A673 (cell line): ENCODE measurements at regions not wholly inside any gene's neighbourhood (a gene's known extent, or its start where the extent isn't known, plus 50 kb on each side); places are given as distances from the start of the nearest gene placed in this dataset.

Source experiments
- BruUV-seq: library from RNA; stranded (reverse); fragments of 400-500 nt; replicated peaks from 2 replicates; lab custom pipeline; 2021; lab: Mats Ljungman, UMichigan
- CTCF ChIA-PET: fragments of 300-600 bp; sonication (Branson Sonifier 250); formaldehyde crosslinking; loops from one replicate; lab custom pipeline; 2022; ENCODE audit warnings: antibody characterized with exemption; lab: Charles Lee
- POLR2A ChIA-PET: fragments of 300-600 bp; sonication (Branson Sonifier 250); formaldehyde crosslinking; loops from one replicate; lab custom pipeline; 2022; ENCODE audit warnings: antibody characterized with exemption; ENCODE audit not compliant: low non-redundant PET; lab: Charles Lee
- DNase-seq: peaks from one replicate; pipeline ENCODE4 v3.0.0-alpha.2; 2015; ENCODE audit warnings: low spot score
- H3K27ac ChIP-seq: fragments of 200-600 bp; sonication (generic); 2 replicates; pipeline ENCODE4 v1.5.1; 2016; ENCODE audit warnings: mixed run types, low read depth, mild to moderate bottlenecking, mixed read lengths, antibody characterized with exemption, low read length; ENCODE audit not compliant: poor library complexity, severe bottlenecking
- H3K27me3 ChIP-seq: fragments of 200-600 bp; sonication (generic); replicated peaks from 2 replicates; pipeline ENCODE4 v1.6.1; 2017; ENCODE audit warnings: mixed run types, low read depth, mild to moderate bottlenecking, mixed read lengths, antibody characterized with exemption, low read length; ENCODE audit not compliant: insufficient read depth, poor library complexity
- H3K36me3 ChIP-seq: fragments of 200-600 bp; sonication (generic); 2 replicates; pipeline ENCODE4 v1.6.1; 2016; ENCODE audit warnings: mixed run types, mild to moderate bottlenecking, mixed read lengths, antibody characterized with exemption, low read length; ENCODE audit not compliant: insufficient read depth, poor library complexity, severe bottlenecking
- H3K4me1 ChIP-seq: fragments of 200-600 bp; sonication (generic); 2 replicates; pipeline ENCODE4 v1.6.1; 2017; ENCODE audit warnings: mixed run types, mild to moderate bottlenecking, mixed read lengths, antibody characterized with exemption, low read length; ENCODE audit not compliant: insufficient read depth, poor library complexity, severe bottlenecking
- H3K4me3 ChIP-seq: fragments of 200-600 bp; sonication (generic); 2 replicates; pipeline ENCODE4 v1.5.1; 2016; ENCODE audit warnings: low read depth, mixed run types, mild to moderate bottlenecking, mixed read lengths, low read length; ENCODE audit not compliant: poor library complexity, severe bottlenecking
- H3K9me3 ChIP-seq: fragments of 200-600 bp; sonication (generic); 2 replicates; pipeline ENCODE4 v1.6.1; 2016; ENCODE audit warnings: mixed run types, low read depth, mild to moderate bottlenecking, mixed read lengths, antibody characterized with exemption, low read length; ENCODE audit not compliant: poor library complexity, severe bottlenecking
- CTCF ChIP-seq: fragments of 300-800, 200-600 bp; sonication (generic); conservative IDR thresholded peaks from 2 replicates; pipeline ENCODE4 v1.5.1; 2017; ENCODE audit warnings: low read depth, mild to moderate bottlenecking, antibody characterized with exemption, low read length, moderate library complexity, mixed read lengths
- EZH2 ChIP-seq: fragments of 200-600 bp; sonication (generic); IDR thresholded peaks from 2 replicates; pipeline ENCODE4 v1.6.1; 2017; ENCODE audit warnings: borderline replicate concordance, low read depth, mild to moderate bottlenecking, mixed read lengths, antibody characterized with exemption, low read length; ENCODE audit not compliant: poor library complexity, severe bottlenecking
- intact Hi-C: fragments of 100-400 bp; cut with micrococcal nuclease; formaldehyde crosslinking; loops from one replicate; pipeline ENCODE4 v1.10.0; 2022; ENCODE audit not compliant: unreplicated experiment

- ChIA-PET POLR2A (no interaction called here), CTCF (no interaction called here)
- intact Hi-C loops: no loop called here
- no peaks in the 10 kb centered on the region for H3K4me1 ChIP-seq
- H3K9me3 ChIP-seq: no peaks in the 10 kb centered on the region
- peaks cover 11% of the 10 kb centered on the region for H3K27me3 ChIP-seq
- no peak overlapping the region for H3K4me3 ChIP-seq
- H3K27ac ChIP-seq: no peak overlapping the region
- no TSS peak for BruUV-seq
- H3K36me3 ChIP-seq: no peaks in the 10 kb centered on the region
- TF ChIP-seq CTCF (no peak), EZH2 (no peak)
- no peak for DNase-seq
Measured at GRCh38 chr2:164069540-164069939, 333.7 kb upstream of the FIGN start.

DNA sequence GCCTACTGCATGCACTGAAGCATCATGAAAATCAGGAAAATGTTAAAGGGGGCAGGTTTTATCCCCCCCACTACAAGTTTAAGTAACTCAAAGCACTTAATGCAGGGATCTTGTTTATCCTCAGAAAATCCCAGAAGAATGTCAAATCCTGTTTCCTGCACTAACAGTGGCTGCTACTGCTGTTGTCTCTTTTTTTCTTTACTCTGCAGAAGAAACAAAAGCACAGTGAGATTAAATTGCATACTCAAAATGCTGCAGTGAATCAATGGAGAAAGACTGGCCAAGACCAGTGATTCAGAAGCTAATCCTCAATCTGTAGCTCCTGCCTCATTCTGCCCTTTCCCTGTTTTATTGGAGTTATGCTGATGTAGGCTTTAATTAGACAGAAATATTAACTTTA, 332.3 kb upstream of the FIGN start:
- no TSS peak for BruUV-seq
- TF ChIP-seq CTCF (no peak), EZH2 (no peak)
- Histone ChIP-seq H3K9me3 (no peaks in the 10 kb centered on the region), H3K27me3 (peaks cover 11% of the 10 kb centered on the region), H3K27ac (no peak overlapping the region), H3K4me1 (no peaks in the 10 kb centered on the region), H3K4me3 (no peak overlapping the region), H3K36me3 (no peaks in the 10 kb centered on the region)
- intact Hi-C loops: no loop called here
- ChIA-PET CTCF (no interaction called here), POLR2A (no interaction called here)
- no peak for DNase-seq

DNA sequence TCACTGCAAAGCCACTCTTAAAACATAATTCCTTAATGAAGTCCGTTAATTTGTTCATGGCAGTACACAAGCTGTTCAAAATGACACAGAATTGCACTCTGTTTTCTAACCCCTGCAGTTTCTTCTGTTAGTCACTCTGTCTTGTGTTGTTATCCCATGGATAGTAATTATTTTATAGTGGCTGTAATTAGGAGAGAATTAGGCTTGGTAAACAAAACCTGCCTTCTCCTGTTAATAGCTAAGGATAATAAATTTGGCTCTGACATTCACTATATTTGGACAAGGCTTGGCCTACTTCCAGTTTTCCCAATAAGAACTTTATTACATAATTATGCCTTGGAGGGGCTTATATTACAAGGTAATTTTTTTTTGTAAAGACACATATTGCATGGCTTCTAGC, 330.3 kb upstream of the FIGN start:
- Histone ChIP-seq H3K4me1 (no peaks in the 10 kb centered on the region), H3K9me3 (no peaks in the 10 kb centered on the region), H3K27me3 (peaks cover 10% of the 10 kb centered on the region), H3K36me3 (no peaks in the 10 kb centered on the region), H3K4me3 (no peak overlapping the region), H3K27ac (no peak overlapping the region)
- intact Hi-C loops: no loop called here
- no TSS peak for BruUV-seq
- ChIA-PET POLR2A (no interaction called here), CTCF (no interaction called here)
- no peak for DNase-seq
- TF ChIP-seq EZH2: no peak
- TF ChIP-seq CTCF: no peak
